ENCODE measurements at regions not wholly inside any gene's neighbourhood (a gene's known extent, or its start where the extent isn't known, plus 50 kb on each side); places are given as distances from the start of the nearest gene placed in this dataset.

DNA sequence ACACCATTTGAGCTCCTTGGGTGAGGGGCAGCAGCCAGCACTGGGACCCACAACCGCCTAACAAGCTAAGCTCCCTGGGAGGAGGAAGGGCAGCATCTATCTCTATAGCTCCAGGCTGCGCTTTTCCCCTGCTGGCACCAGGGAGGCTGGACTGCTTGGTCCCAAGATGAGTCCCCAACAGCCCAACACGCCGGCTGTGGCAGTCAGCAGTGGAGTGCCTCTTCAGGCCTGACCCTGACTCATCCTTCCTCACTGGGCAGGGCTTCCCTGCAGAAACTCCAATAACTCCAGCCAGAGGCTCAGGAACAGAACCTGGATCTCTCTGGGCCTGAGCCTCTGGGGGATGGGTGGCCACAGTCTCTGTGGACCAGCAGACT is 113.7 kb upstream of the ADAMTS16 start:
- TF ChIP-seq CTCF (IDR thresholded peaks at IDR 0.05; ENCODE audit: extremely low read depth in 1 of 2, insufficient read depth in 1 of 2, low read depth in 1 of 2, low read length in 2 of 2), result no peak
- no peak for TF ChIP-seq POLR2A (IDR thresholded peaks at IDR 0.05; ENCODE audit: low read depth, low read length)
- no peak for TF ChIP-seq POLR2AphosphoS5 (IDR thresholded peaks at IDR 0.05; ENCODE audit: insufficient read depth, low read depth, low read length)
- TF ChIP-seq JUN (IDR thresholded peaks at IDR 0.05; ENCODE audit: borderline replicate concordance, insufficient read depth, insufficient read length, low read depth), result no peak
- no peak for TF ChIP-seq MAX (IDR thresholded peaks at IDR 0.05; ENCODE audit: insufficient read depth, insufficient read length)
